ENCODE measurements at regions not wholly inside any gene's neighbourhood (a gene's known extent, or its start where the extent isn't known, plus 50 kb on each side); places are given as distances from the start of the nearest gene placed in this dataset.

- no TSS peak for BruUV-seq (replicated peaks)
- ChIA-PET CTCF (no interaction called here), RAD21 (ENCODE audit: low non-redundant PET in 1 of 2, low total read pairs in 2 of 2, uncharacterized antibody in 2 of 2, unreplicated experiment in 2 of 2) (no interaction called here)
Measured at GRCh38 chr7:49527182-49527581, 246.3 kb upstream of the VWC2 start.

More at GRCh38 chr7:49527182-49527581, 246.3 kb upstream of the VWC2 start:
- Histone ChIP-seq H3K4me3 (replicated peaks in 1 of 2; ENCODE audit: low read depth in 1 of 2, low read length in 2 of 2) (no peak overlapping the region), H3K79me2 (ENCODE audit: insufficient read depth, low read length) (no peaks in the 10 kb centered on the region), H3K4me2 (ENCODE audit: low read length) (no peak overlapping the region), H3K9ac (ENCODE audit: low read length) (no peak overlapping the region), H3K9me3 (ENCODE audit: control insufficient read depth in 1 of 2, insufficient read depth in 1 of 2, low read depth in 1 of 2, low read length in 2 of 2) (peaks cover 3 to 20% of the 10 kb centered on the region in 2 experiments; a peak in 2 of 4 replicates), H3K9me2 (ENCODE audit: insufficient read depth) (no peaks in the 10 kb centered on the region), H3K36me3 (ENCODE audit: control insufficient read depth in 1 of 2, insufficient read depth in 2 of 2, low read length in 2 of 2) (no peaks in the 10 kb centered on the region), H2AFZ (ENCODE audit: low read depth, low read length, poor library complexity, severe bottlenecking) (no peak overlapping the region), H4K20me1 (ENCODE audit: insufficient read depth) (no peaks in the 10 kb centered on the region), H3K27me3 (ENCODE audit: insufficient read depth, low read length) (no peaks in the 10 kb centered on the region), H3K4me1 (ENCODE audit: control insufficient read depth in 1 of 2, insufficient read depth in 2 of 2, low read length in 2 of 2) (no peaks in the 10 kb centered on the region), H3K27ac (ENCODE audit: low read depth, low read length) (no peak overlapping the region)
- TF ChIP-seq EGR1 (IDR thresholded peaks at IDR 0.05; ENCODE audit: low read depth) (no peak), CBX3 (IDR thresholded peaks at IDR 0.05; ENCODE audit: low read depth) (no peak), SRF (IDR thresholded peaks at IDR 0.05; ENCODE audit: low read depth) (no peak), JUND (IDR thresholded peaks at IDR 0.05) (no peak), EZH2phosphoT487 (IDR thresholded peaks at IDR 0.05; ENCODE audit: borderline replicate concordance) (no peak), REST (IDR thresholded peaks at IDR 0.05; ENCODE audit: low read depth) (no peak)
- TF ChIP-seq, protein P1, sequence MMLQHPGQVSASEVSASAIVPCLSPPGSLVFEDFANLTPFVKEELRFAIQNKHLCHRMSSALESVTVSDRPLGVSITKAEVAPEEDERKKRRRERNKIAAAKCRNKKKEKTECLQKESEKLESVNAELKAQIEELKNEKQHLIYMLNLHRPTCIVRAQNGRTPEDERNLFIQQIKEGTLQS (IDR thresholded peaks at IDR 0.05), result no peak
- intact Hi-C loops (cut with micrococcal nuclease), result no loop called here
- POLR2A ChIA-PET, result no interaction called here
- ATAC-seq (no peak), DNase-seq (ENCODE audit: low read depth, low spot score) (no peak)
